ENCODE measurements at regions not wholly inside any gene's neighbourhood (a gene's known extent, or its start where the extent isn't known, plus 50 kb on each side); places are given as distances from the start of the nearest gene placed in this dataset.

DNA sequence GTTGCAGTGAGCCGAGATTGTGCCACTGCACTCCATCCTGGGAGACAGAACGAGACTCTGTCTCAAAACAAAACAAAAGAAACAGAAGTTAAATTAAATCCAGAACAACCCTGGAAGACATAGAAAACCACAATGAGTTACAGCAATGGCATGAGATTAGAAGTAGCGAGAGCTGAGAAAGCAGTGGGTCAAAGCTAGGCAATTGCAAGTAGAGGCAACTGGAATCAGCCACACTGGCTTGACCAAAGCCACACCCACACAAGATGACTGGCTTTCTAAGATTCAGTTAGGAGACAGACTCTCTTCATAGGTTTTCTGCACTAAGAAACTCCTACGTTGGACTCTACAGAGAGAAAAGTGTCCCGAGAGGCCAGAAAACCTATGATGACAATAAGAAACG lies 443.0 kb downstream of the GPM6A start:
- Histone ChIP-seq H3K36me3 (ENCODE audit: insufficient read depth, low read length) (no peaks in the 10 kb centered on the region), H3K79me2 (ENCODE audit: insufficient read depth, low read length) (no peaks in the 10 kb centered on the region), H3K9ac (ENCODE audit: low read depth, low read length, poor library complexity, severe bottlenecking) (no peak overlapping the region), H4K20me1 (ENCODE audit: insufficient read depth, low read length, poor library complexity, severe bottlenecking) (no peaks in the 10 kb centered on the region), H3K9me2 (replicated peaks; ENCODE audit: low read depth, low read length) (no peaks in the 10 kb centered on the region), H2AFZ (ENCODE audit: low read length) (no peak overlapping the region), H3K4me1 (ENCODE audit: insufficient read depth, low read length, poor library complexity, severe bottlenecking) (no peaks in the 10 kb centered on the region), H3F3A (ENCODE audit: low read depth) (no peaks in the 10 kb centered on the region), H3K4me3 (ENCODE audit: low read length, poor library complexity, severe bottlenecking) (no peak overlapping the region), H3K9me3 (ENCODE audit: insufficient read depth, low read depth, low read length) (no peaks in the 10 kb centered on the region), H3K4me2 (ENCODE audit: low read depth, low read length, poor library complexity, severe bottlenecking) (no peak overlapping the region), H3K27me3 (ENCODE audit: insufficient read depth, low read length, poor library complexity, severe bottlenecking) (no peaks in the 10 kb centered on the region)
- TF ChIP-seq EZH2phosphoT487 (IDR thresholded peaks at IDR 0.05; ENCODE audit: borderline replicate concordance): no peak
- TF ChIP-seq, protein P1, sequence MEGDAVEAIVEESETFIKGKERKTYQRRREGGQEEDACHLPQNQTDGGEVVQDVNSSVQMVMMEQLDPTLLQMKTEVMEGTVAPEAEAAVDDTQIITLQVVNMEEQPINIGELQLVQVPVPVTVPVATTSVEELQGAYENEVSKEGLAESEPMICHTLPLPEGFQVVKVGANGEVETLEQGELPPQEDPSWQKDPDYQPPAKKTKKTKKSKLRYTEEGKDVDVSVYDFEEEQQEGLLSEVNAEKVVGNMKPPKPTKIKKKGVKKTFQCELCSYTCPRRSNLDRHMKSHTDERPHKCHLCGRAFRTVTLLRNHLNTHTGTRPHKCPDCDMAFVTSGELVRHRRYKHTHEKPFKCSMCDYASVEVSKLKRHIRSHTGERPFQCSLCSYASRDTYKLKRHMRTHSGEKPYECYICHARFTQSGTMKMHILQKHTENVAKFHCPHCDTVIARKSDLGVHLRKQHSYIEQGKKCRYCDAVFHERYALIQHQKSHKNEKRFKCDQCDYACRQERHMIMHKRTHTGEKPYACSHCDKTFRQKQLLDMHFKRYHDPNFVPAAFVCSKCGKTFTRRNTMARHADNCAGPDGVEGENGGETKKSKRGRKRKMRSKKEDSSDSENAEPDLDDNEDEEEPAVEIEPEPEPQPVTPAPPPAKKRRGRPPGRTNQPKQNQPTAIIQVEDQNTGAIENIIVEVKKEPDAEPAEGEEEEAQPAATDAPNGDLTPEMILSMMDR (conservative IDR thresholded peaks at IDR 0.05; ENCODE audit: low read length): no peak

- Histone ChIP-seq H3K9ac (ENCODE audit: low read depth, low read length, poor library complexity, severe bottlenecking) (no peak overlapping the region), H3K36me3 (ENCODE audit: insufficient read depth, low read length) (no peaks in the 10 kb centered on the region), H3K27me3 (ENCODE audit: insufficient read depth, low read length, poor library complexity, severe bottlenecking) (no peaks in the 10 kb centered on the region), H3K9me2 (replicated peaks; ENCODE audit: low read depth, low read length) (no peaks in the 10 kb centered on the region), H3K9me3 (ENCODE audit: insufficient read depth, low read depth, low read length) (no peaks in the 10 kb centered on the region), H2AFZ (ENCODE audit: low read length) (no peak overlapping the region), H3K4me3 (ENCODE audit: low read length, poor library complexity, severe bottlenecking) (no peak overlapping the region), H3K79me2 (ENCODE audit: insufficient read depth, low read length) (no peaks in the 10 kb centered on the region), H3F3A (ENCODE audit: low read depth) (no peaks in the 10 kb centered on the region), H3K4me2 (ENCODE audit: low read depth, low read length, poor library complexity, severe bottlenecking) (no peak overlapping the region), H4K20me1 (ENCODE audit: insufficient read depth, low read length, poor library complexity, severe bottlenecking) (no peaks in the 10 kb centered on the region), H3K4me1 (ENCODE audit: insufficient read depth, low read length, poor library complexity, severe bottlenecking) (no peaks in the 10 kb centered on the region)
- no peak for TF ChIP-seq EZH2phosphoT487 (IDR thresholded peaks at IDR 0.05; ENCODE audit: borderline replicate concordance)
- TF ChIP-seq, protein P1 (conservative IDR thresholded peaks at IDR 0.05; ENCODE audit: low read length): no peak
Measured at GRCh38 chr4:175371091-175371490, 441.0 kb downstream of the GPM6A start.

DNA sequence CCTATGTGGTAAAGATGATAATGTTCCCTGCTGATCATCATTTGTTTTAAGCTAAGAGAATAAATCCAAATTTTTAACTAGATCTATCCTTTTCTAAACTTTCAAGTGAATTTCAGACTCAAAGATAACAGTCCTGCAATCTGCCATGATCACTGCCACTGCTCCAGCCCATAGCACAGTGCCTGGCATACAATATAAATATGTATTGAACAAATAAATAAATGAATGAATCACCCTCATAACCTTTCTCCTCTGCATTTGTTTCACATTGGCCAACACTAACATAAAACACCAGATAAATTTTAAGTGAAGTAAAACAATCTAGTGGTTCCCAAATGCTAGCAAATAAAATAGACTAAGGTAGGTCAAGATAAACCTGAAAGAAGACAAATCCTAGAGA lies 439.0 kb downstream of the GPM6A start:
- H3K36me3 ChIP-seq (ENCODE audit: insufficient read depth, low read length): no peaks in the 10 kb centered on the region
- no peaks in the 10 kb centered on the region for H3K79me2 ChIP-seq (ENCODE audit: insufficient read depth, low read length)
- no peaks in the 10 kb centered on the region for H3K9me3 ChIP-seq (ENCODE audit: insufficient read depth, low read depth, low read length)
- no peaks in the 10 kb centered on the region for H3F3A ChIP-seq (ENCODE audit: low read depth)
- H3K4me2 ChIP-seq (ENCODE audit: low read depth, low read length, poor library complexity, severe bottlenecking): no peak overlapping the region
- no peaks in the 10 kb centered on the region for H4K20me1 ChIP-seq (ENCODE audit: insufficient read depth, low read length, poor library complexity, severe bottlenecking)
- H3K27me3 ChIP-seq (ENCODE audit: insufficient read depth, low read length, poor library complexity, severe bottlenecking): no peaks in the 10 kb centered on the region
- H3K4me3 ChIP-seq (ENCODE audit: low read length, poor library complexity, severe bottlenecking): no peak overlapping the region
- no peak overlapping the region for H2AFZ ChIP-seq (ENCODE audit: low read length)
- H3K9me2 ChIP-seq (replicated peaks; ENCODE audit: low read depth, low read length): no peaks in the 10 kb centered on the region
- H3K9ac ChIP-seq (ENCODE audit: low read depth, low read length, poor library complexity, severe bottlenecking): no peak overlapping the region
- TF ChIP-seq, protein P1 (conservative IDR thresholded peaks at IDR 0.05; ENCODE audit: low read length): no peak
- TF ChIP-seq EZH2phosphoT487 (IDR thresholded peaks at IDR 0.05; ENCODE audit: borderline replicate concordance): no peak
- H3K4me1 ChIP-seq (ENCODE audit: insufficient read depth, low read length, poor library complexity, severe bottlenecking): no peaks in the 10 kb centered on the region
